Skeletal muscle satellite cell (primary cell): ENCODE measurements at regions not wholly inside any gene's neighbourhood (a gene's known extent, or its start where the extent isn't known, plus 50 kb on each side); places are given as distances from the start of the nearest gene placed in this dataset.
A peak's percentile ranks its signal among the peaks of the same experiment; 100 is the strongest.

Source experiments
- H3K27me3 ChIP-seq: 2 replicates; pipeline ENCODE4 v1.7.0; 2013; ENCODE audit warnings: low read length; ENCODE audit not compliant: control insufficient read depth, insufficient read depth
- H3K36me3 ChIP-seq: 2 replicates; pipeline ENCODE4 v1.7.0; 2013; ENCODE audit warnings: mild to moderate bottlenecking, control low read depth, low read length; ENCODE audit not compliant: insufficient read depth
- H3K4me1 ChIP-seq: 2 replicates; pipeline ENCODE4 v1.7.0; 2013; ENCODE audit warnings: low read length; ENCODE audit not compliant: control insufficient read depth, insufficient read depth
- H3K4me2 ChIP-seq: 2 replicates; pipeline ENCODE4 v1.7.0; 2013; ENCODE audit warnings: mild to moderate bottlenecking, low read length
- H3K4me3 ChIP-seq: 2 replicates; pipeline ENCODE4 v1.7.0; 2013; ENCODE audit warnings: low read length
- H3K9ac ChIP-seq: 2 replicates; pipeline ENCODE4 v1.7.0; 2013; ENCODE audit warnings: mild to moderate bottlenecking, low read depth, low read length, moderate library complexity
- H3K9me3 ChIP-seq: replicated peaks from 2 replicates; pipeline ENCODE4 v1.7.0; 2013; ENCODE audit warnings: mild to moderate bottlenecking, control low read depth, low read length

DNA sequence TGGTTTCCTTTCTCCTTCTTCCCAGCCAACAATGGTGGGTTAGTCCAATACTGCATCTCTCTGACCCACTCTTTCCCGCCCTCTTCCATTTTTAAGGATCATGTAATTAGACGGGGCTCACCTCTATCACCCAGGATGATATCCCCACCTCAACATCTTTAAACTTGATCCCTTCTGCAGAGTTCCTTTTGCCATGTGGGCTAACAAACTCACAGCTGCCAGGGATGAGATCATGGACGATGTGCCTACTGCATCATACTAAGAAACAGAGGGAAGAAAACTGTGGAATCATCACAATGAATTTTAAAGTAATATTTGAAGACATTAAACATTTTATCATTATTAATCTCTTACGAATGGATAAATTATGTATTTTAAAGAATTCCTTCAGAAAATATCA, 183.5 kb downstream of the RDH14 start:
- H3K9ac ChIP-seq = no peak overlapping the region
- H3K36me3 ChIP-seq = no peaks in the 10 kb centered on the region
- no peak overlapping the region for H3K4me3 ChIP-seq
- no peaks in the 10 kb centered on the region for H3K9me3 ChIP-seq
- H3K4me2 ChIP-seq = no peak overlapping the region
- no peaks in the 10 kb centered on the region for H3K27me3 ChIP-seq
- peaks cover 5% of the 10 kb centered on the region for H3K4me1 ChIP-seq

DNA sequence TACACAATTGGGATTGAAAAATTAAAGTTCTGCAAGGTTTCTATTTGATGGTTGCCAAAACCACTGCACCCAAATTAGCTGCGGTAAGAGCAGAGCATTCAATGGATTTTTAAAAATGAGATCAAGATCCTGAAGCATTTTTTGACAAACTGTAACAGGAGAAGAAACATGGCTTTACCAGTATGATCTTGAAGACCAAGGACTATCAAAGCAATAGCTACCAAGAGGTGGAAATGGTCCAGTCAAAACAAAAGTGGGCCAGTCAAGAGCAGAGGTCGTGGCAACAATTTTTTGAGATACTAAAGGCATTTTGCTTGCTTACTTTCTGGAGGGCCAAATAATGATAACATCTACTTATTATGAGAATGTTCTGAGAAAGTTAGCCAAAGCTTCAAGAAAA, 186.8 kb downstream of the RDH14 start:
- no peak overlapping the region for H3K4me3 ChIP-seq
- no peak overlapping the region for H3K9ac ChIP-seq
- no peaks in the 10 kb centered on the region for H3K27me3 ChIP-seq
- H3K4me1 ChIP-seq = peaks cover 16% of the 10 kb centered on the region
- no peak overlapping the region for H3K4me2 ChIP-seq
- no peaks in the 10 kb centered on the region for H3K9me3 ChIP-seq
- no peaks in the 10 kb centered on the region for H3K36me3 ChIP-seq

DNA sequence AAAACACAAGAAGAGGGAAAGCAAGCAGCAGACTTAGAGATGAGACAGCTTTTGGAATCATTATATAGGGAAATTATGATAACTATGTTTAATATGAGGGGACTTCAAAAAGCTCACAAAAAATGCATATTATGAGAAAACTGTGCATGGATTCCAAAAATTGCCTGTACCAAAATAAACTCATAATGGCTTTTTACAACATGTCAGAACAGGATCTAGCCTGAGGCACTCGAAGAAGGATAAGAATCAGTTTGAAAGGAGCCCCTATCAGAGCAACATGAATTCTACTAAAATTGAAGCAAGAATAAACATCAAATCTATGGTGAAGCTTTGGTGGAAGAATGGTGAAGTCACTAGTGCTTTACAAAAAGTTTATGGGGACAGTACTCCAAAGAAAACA, 187.4 kb downstream of the RDH14 start:
- Histone ChIP-seq H3K9me3 (no peaks in the 10 kb centered on the region), H3K27me3 (no peaks in the 10 kb centered on the region), H3K4me3 (no peak overlapping the region), H3K4me2 (no peak overlapping the region), H3K36me3 (no peaks in the 10 kb centered on the region), H3K9ac (no peak overlapping the region), H3K4me1 (peaks cover 16% of the 10 kb centered on the region)

DNA sequence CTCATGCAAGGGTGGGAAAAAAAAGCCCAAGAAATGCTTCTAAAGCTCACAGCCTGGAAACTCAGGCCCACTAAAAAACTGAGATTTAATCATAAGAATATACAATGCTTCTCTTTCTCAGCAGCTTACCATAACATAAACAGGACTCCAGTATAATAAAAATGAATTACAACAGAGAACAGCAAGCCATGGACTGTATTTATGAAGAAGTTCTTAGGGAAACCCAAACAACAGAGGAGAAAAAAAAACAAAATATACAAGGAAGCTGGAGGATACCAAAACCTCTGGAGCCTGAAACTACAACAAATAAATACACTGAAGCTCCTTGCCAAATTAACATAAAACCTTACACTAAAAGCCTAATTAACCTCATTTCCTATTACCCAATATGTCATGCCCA, 187.8 kb downstream of the RDH14 start:
- no peak overlapping the region for H3K4me2 ChIP-seq
- H3K4me3 ChIP-seq = no peak overlapping the region
- no peaks in the 10 kb centered on the region for H3K36me3 ChIP-seq
- H3K4me1 ChIP-seq = peaks cover 16% of the 10 kb centered on the region
- no peaks in the 10 kb centered on the region for H3K27me3 ChIP-seq
- no peak overlapping the region for H3K9ac ChIP-seq
- no peaks in the 10 kb centered on the region for H3K9me3 ChIP-seq

DNA sequence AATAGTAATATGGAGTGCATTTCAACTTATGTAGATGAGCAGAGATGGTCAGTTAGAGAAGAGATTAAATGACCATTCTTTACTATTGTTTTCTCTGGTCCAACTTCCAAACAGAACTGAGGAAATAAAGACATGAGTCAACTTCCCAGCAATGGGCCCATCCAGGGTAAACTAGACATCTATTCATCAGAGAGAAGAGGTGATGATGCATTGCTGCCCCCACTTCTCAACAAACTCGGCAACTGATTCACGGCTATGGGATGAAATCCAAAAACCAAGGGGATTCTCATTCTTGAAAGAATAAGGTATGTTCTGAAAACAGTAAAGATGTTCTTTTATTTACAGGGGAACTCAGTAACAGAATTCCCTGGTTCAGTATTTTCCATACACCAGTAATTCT, 190.7 kb downstream of the RDH14 start:
- H3K4me3 ChIP-seq = no peak overlapping the region
- H3K9ac ChIP-seq = no peak overlapping the region
- H3K36me3 ChIP-seq = no peaks in the 10 kb centered on the region
- no peak overlapping the region for H3K4me2 ChIP-seq
- peaks cover 16% of the 10 kb centered on the region for H3K4me1 ChIP-seq
- no peaks in the 10 kb centered on the region for H3K9me3 ChIP-seq
- H3K27me3 ChIP-seq = no peaks in the 10 kb centered on the region

DNA sequence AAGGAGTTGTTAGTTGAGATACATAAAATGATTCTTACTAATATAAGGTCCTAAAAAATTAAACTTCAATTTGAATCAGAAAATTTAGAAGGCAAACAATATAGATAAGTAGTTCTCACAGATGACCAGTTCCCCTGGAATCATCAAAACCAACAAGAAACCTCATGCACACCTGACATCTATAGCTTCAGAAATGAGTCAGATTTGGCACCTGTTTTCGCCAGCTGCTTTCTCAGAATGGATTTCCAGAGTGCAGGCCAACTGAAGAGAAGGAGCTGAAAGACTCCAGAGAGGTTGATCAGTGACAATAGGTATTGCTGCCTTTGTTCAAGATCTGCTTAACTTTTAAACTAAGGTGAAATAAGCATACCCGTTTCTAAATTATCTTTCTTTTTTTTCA, 192.4 kb downstream of the RDH14 start:
- Histone ChIP-seq H3K9ac (no peak overlapping the region), H3K4me2 (no peak overlapping the region), H3K4me1 (peaks cover 18% of the 10 kb centered on the region), H3K27me3 (no peaks in the 10 kb centered on the region), H3K9me3 (no peaks in the 10 kb centered on the region), H3K36me3 (no peaks in the 10 kb centered on the region), H3K4me3 (no peak overlapping the region)

DNA sequence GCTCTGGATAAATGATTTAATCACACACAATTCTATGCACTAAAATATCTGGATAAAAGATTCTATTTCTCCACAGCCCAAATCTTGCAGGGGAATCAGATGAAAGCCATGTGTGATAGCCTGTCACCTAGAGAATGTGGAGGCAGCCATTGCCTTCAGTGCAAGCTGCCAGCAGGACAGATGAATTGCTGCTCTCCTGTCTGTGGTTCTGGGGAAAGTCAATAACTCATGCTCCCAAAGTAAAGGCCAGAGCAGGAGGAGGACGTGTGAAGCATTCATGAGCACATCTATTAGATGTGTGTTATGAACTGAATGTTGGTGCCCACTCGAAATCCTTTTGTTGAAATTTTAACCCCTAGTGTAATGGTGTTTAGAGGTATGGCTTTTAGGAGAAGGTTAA, 195.1 kb downstream of the RDH14 start:
- Histone ChIP-seq H3K36me3 (no peaks in the 10 kb centered on the region), H3K9ac (no peak overlapping the region), H3K9me3 (no peaks in the 10 kb centered on the region), H3K4me3 (no peak overlapping the region), H3K27me3 (no peaks in the 10 kb centered on the region), H3K4me1 (peaks cover 26% of the 10 kb centered on the region), H3K4me2 (no peak overlapping the region)

DNA sequence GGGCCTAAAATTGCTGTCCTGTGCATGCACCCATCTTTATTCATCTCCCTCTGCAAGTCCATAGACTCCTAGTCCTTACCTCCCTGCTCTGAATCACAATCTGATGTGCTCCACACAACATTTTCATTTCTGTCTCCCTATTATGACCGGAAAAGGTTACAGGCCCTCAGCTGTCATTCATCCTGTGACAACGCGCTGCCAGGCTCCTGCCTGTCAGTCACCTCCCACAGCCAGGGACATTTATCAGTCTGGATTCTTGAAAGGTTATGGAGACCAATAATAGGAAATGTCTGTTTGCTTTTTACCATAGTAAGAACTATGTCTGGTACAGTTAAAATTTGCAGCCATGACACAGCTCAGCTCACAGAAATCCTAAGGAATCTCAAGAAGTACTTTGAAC, 197.1 kb downstream of the RDH14 start:
- Histone ChIP-seq H3K4me2 (peak overlapping the region; percentile 2), H3K36me3 (no peaks in the 10 kb centered on the region), H3K9me3 (no peaks in the 10 kb centered on the region)

DNA sequence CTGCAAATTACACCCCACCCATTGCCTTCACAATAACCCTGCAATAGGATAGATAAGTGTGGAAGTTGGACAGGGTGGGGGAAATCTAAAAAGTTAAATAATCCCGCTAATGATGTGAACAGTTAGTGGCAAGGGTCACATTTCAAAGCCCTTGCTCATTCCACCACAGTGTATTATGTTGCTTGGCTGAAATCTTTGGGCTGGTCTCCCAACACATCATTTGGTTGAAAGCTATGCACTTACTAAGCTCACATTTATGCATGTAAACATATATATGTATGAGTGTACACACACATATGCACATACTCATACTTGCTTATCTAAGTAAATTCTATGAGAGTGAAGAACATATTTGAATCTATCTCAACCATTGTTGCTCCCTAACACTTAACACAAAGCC, 197.8 kb downstream of the RDH14 start:
- peaks cover 19% of the 10 kb centered on the region for H3K4me1 ChIP-seq
- H3K9me3 ChIP-seq = no peaks in the 10 kb centered on the region
- H3K9ac ChIP-seq = no peak overlapping the region
- H3K36me3 ChIP-seq = no peaks in the 10 kb centered on the region
- peak overlapping the region; percentile 18 for H3K4me2 ChIP-seq
- no peak overlapping the region for H3K4me3 ChIP-seq
- H3K27me3 ChIP-seq = no peaks in the 10 kb centered on the region

More for the DNA sequence above, 197.1 kb downstream of the RDH14 start:
- no peak overlapping the region for H3K9ac ChIP-seq
- H3K4me1 ChIP-seq = peaks cover 15% of the 10 kb centered on the region
- H3K27me3 ChIP-seq = no peaks in the 10 kb centered on the region
- no peak overlapping the region for H3K4me3 ChIP-seq

DNA sequence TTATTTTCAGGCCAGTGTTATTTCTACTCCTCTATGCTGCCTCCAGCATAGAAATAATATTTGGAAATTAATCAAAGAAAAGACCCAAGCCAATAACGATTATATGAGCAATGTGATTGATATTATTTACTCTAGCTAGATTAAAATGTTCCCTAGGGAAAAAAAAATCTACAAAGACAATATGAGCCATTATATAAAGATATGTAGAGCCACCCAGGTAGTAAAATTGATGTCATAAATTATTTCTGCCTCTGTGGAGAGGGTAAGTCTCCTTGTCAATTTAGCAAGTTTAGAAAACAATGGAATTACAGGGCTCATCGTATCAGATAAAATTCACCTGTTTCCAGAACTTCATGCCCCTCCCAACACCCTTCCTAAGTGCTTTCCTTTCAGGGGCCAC, 202.9 kb downstream of the RDH14 start:
- H3K4me3 ChIP-seq = no peak overlapping the region
- H3K9me3 ChIP-seq = no peaks in the 10 kb centered on the region
- H3K4me2 ChIP-seq = no peak overlapping the region
- H3K9ac ChIP-seq = no peak overlapping the region
- peaks cover 17% of the 10 kb centered on the region for H3K4me1 ChIP-seq
- no peaks in the 10 kb centered on the region for H3K27me3 ChIP-seq
- no peaks in the 10 kb centered on the region for H3K36me3 ChIP-seq

DNA sequence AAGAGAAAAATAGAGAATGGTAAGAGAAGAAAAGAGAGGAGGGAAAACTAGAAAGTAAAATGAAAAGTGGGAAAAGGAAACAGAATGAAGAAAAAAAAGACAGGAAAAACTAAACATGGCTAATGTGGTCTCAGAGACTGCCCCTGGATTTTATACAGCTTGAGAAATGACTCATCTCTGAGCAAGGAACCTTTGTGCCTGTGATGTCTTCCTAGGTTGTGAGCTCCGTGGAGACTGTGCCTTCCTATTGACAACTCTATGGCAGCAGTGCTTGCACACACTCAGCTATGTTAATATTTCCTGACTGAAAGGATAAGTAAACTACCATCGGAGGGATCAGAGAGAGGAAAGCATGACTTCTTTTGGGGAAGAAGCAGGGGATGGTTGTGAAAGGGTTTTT, 203.8 kb downstream of the RDH14 start:
- no peak overlapping the region for H3K9ac ChIP-seq
- no peaks in the 10 kb centered on the region for H3K27me3 ChIP-seq
- H3K4me3 ChIP-seq = no peak overlapping the region
- no peak overlapping the region for H3K4me2 ChIP-seq
- peaks cover 12% of the 10 kb centered on the region for H3K4me1 ChIP-seq
- H3K36me3 ChIP-seq = no peaks in the 10 kb centered on the region
- no peaks in the 10 kb centered on the region for H3K9me3 ChIP-seq

DNA sequence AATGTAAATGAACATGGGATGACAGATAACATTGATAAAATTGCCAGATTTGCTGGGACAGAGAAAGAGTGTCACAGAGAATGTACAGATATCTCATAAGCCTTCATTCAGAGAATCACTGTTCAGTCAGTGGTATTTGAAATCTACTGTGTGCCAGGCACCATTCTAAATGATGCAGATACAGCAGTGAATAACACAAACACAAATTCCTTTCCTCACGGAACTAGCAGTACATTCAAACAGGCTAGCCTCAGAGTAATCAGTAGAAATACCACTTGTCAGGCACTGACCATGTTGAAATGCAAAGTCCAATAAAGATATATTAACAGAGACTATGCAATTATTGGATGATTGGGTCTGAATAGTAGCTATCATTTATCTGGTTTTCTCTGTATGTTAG, 211.0 kb downstream of the RDH14 start:
- no peaks in the 10 kb centered on the region for H3K9me3 ChIP-seq
- no peak overlapping the region for H3K4me2 ChIP-seq
- no peak overlapping the region for H3K9ac ChIP-seq
- H3K36me3 ChIP-seq = no peaks in the 10 kb centered on the region
- no peak overlapping the region for H3K4me3 ChIP-seq
- H3K4me1 ChIP-seq = no peaks in the 10 kb centered on the region
- H3K27me3 ChIP-seq = no peaks in the 10 kb centered on the region
